Right lobe of liver (tissue), 4 donors: ENCODE measurements at regions not wholly inside any gene's neighbourhood (a gene's known extent, or its start where the extent isn't known, plus 50 kb on each side); places are given as distances from the start of the nearest gene placed in this dataset.

Experiments
- POLR2A ChIP-seq: fragments of 450-650 bp; IDR thresholded peaks from one replicate; pipeline ENCODE4 v1.6.1; 2017; ENCODE audit warnings: antibody characterized with exemption, mild to moderate bottlenecking
- TF ChIP-seq, protein P1 (sequence below), 4 donors: fragments of 200-600 bp in 3 of 4; fragments of 450-650 bp in 1 of 4; IDR thresholded peaks; one replicate each; pipeline versions ENCODE4 v1.5.1 to v1.8.0; 2016 to 2022; ENCODE audit warnings: antibody characterized with exemption in 4 of 4, mild to moderate bottlenecking in 2 of 4
- donor health status: DM: no; HTN: no; CAD: no.
- donor health status: DM: no; HTN: no; CAD: no.
- donor health status: DM: no; HTN: yes; CAD: no.

DNA sequence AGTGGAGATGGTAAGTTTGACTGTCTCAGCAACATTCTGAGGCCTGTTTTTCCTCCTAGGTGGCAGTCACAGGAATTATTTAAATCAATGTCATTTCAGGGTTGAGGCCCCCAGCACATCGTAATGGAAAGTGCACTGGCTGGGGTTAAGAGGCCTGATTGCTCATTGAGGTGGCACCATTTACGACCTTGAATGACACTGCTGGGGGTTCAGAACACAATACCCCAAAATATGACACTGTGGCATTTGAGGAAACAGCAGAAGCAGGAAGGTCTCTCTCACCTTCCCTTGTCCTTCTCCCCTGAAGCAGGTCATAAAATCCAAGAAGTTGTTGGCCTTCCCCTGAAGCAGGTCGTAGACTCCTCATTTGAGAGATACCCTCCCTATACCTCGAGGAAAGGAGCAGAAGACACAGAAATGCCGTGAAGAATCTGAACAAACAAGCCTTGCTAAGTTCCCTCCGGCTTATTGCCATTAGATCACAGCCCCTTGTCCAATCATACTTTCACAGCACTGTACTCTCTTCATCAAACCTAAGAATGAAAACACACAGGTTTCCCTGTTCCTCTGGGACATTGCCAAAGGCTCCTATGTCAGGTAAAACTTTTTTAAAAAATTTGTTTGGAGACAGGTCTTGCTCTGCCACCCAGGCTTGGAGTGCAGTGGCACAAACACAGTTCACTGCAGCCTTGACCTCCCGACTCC, 71.3 kb downstream of the S1PR1 start:
- TF ChIP-seq, protein P1, sequence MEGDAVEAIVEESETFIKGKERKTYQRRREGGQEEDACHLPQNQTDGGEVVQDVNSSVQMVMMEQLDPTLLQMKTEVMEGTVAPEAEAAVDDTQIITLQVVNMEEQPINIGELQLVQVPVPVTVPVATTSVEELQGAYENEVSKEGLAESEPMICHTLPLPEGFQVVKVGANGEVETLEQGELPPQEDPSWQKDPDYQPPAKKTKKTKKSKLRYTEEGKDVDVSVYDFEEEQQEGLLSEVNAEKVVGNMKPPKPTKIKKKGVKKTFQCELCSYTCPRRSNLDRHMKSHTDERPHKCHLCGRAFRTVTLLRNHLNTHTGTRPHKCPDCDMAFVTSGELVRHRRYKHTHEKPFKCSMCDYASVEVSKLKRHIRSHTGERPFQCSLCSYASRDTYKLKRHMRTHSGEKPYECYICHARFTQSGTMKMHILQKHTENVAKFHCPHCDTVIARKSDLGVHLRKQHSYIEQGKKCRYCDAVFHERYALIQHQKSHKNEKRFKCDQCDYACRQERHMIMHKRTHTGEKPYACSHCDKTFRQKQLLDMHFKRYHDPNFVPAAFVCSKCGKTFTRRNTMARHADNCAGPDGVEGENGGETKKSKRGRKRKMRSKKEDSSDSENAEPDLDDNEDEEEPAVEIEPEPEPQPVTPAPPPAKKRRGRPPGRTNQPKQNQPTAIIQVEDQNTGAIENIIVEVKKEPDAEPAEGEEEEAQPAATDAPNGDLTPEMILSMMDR (IDR thresholded peaks at IDR 0.05) = no peak
- TF ChIP-seq POLR2A = no peak
